ENCODE measurements at regions not wholly inside any gene's neighbourhood (a gene's known extent, or its start where the extent isn't known, plus 50 kb on each side); places are given as distances from the start of the nearest gene placed in this dataset.

DNA sequence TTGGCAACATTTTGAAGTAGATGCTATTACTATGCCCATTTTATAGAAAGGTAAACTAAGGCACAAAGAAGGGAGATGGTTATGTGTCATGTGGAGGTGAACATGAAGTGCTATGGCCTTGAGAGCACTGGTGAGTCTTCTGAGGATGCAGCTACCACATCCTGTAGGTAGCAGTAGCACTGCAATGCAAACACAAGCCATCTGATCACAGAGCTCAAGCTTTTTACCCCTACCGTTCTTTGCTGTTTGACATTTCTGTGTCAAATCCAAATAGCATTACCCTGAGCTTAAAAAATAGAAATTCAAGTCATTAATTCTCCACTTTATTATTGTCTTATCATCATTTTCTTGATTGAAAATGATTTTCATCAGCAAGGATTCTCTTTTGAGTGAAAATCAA is 382.9 kb downstream of the KCTD12 start:
- Histone ChIP-seq H3K9me3 (ENCODE audit: low read length) (no peaks in the 10 kb centered on the region), H3K9ac (ENCODE audit: low read length) (no peak overlapping the region), H3K36me3 (ENCODE audit: insufficient read depth, low read length) (no peaks in the 10 kb centered on the region), H3K4me1 (ENCODE audit: insufficient read depth, low read length) (no peaks in the 10 kb centered on the region), H3K4me3 (ENCODE audit: low read depth in 1 of 2, low read length in 2 of 2) (no peak overlapping the region), H3K27me3 (ENCODE audit: control insufficient read depth in 1 of 2, insufficient read depth in 2 of 2, low read length in 2 of 2) (no peaks in the 10 kb centered on the region), H3K27ac (ENCODE audit: low read depth, low read length) (no peak overlapping the region)

DNA sequence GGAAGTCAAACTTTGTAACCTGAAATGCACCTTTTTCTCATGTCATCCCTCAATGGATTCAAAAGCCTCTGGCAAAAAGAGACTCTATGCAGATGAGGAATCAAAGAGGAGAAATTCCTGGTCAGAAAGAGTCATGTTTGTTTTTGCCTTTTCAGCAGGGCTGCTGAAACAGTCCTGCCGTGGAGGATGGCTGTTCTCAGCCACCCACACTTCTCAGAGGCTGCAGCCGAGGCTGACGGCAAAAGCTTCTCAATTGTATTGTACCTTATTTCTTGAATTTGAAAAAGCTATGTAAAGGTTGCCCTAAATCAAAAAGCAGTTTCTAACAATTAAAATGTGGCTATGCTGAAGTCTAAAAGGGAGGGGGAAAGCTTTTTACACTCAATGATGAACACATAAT is 385.3 kb downstream of the KCTD12 start:
- Histone ChIP-seq H3K9me3 (ENCODE audit: low read length) (no peaks in the 10 kb centered on the region), H3K27ac (ENCODE audit: low read depth, low read length) (no peak overlapping the region), H3K4me1 (ENCODE audit: insufficient read depth, low read length) (no peaks in the 10 kb centered on the region), H3K9ac (ENCODE audit: low read length) (no peak overlapping the region), H3K27me3 (ENCODE audit: control insufficient read depth in 1 of 2, insufficient read depth in 2 of 2, low read length in 2 of 2) (no peaks in the 10 kb centered on the region), H3K4me3 (ENCODE audit: low read depth in 1 of 2, low read length in 2 of 2) (no peak overlapping the region), H3K36me3 (ENCODE audit: insufficient read depth, low read length) (no peaks in the 10 kb centered on the region)

GRCh38 chr13:76499891-76500290 is 386.3 kb downstream of the KCTD12 start:
- no peak overlapping the region for H3K4me3 ChIP-seq (ENCODE audit: low read depth in 1 of 2, low read length in 2 of 2)
- no peaks in the 10 kb centered on the region for H3K27me3 ChIP-seq (ENCODE audit: control insufficient read depth in 1 of 2, insufficient read depth in 2 of 2, low read length in 2 of 2)
- H3K4me1 ChIP-seq (ENCODE audit: insufficient read depth, low read length): no peaks in the 10 kb centered on the region
- no peak overlapping the region for H3K27ac ChIP-seq (ENCODE audit: low read depth, low read length)
- H3K36me3 ChIP-seq (ENCODE audit: insufficient read depth, low read length): no peaks in the 10 kb centered on the region
- no peaks in the 10 kb centered on the region for H3K9me3 ChIP-seq (ENCODE audit: low read length)
- no peak overlapping the region for H3K9ac ChIP-seq (ENCODE audit: low read length)

GRCh38 chr13:76489274-76489673 is 396.9 kb downstream of the KCTD12 start:
- no peaks in the 10 kb centered on the region for H3K4me1 ChIP-seq (ENCODE audit: insufficient read depth, low read length)
- no peaks in the 10 kb centered on the region for H3K27me3 ChIP-seq (ENCODE audit: control insufficient read depth in 1 of 2, insufficient read depth in 2 of 2, low read length in 2 of 2)
- no peak overlapping the region for H3K4me3 ChIP-seq (ENCODE audit: low read depth in 1 of 2, low read length in 2 of 2)
- H3K36me3 ChIP-seq (ENCODE audit: insufficient read depth, low read length): no peaks in the 10 kb centered on the region
- no peak overlapping the region for H3K9ac ChIP-seq (ENCODE audit: low read length)
- H3K27ac ChIP-seq (ENCODE audit: low read depth, low read length): no peak overlapping the region
- no peaks in the 10 kb centered on the region for H3K9me3 ChIP-seq (ENCODE audit: low read length)

GRCh38 chr13:76481738-76482137 is 404.5 kb downstream of the KCTD12 start:
- no peaks in the 10 kb centered on the region for H3K36me3 ChIP-seq (ENCODE audit: insufficient read depth, low read length)
- H3K4me3 ChIP-seq (ENCODE audit: low read depth in 1 of 2, low read length in 2 of 2): no peak overlapping the region
- no peaks in the 10 kb centered on the region for H3K27me3 ChIP-seq (ENCODE audit: control insufficient read depth in 1 of 2, insufficient read depth in 2 of 2, low read length in 2 of 2)
- H3K27ac ChIP-seq (ENCODE audit: low read depth, low read length): no peak overlapping the region
- no peaks in the 10 kb centered on the region for H3K9me3 ChIP-seq (ENCODE audit: low read length)
- H3K9ac ChIP-seq (ENCODE audit: low read length): no peak overlapping the region
- H3K4me1 ChIP-seq (ENCODE audit: insufficient read depth, low read length): no peaks in the 10 kb centered on the region

DNA sequence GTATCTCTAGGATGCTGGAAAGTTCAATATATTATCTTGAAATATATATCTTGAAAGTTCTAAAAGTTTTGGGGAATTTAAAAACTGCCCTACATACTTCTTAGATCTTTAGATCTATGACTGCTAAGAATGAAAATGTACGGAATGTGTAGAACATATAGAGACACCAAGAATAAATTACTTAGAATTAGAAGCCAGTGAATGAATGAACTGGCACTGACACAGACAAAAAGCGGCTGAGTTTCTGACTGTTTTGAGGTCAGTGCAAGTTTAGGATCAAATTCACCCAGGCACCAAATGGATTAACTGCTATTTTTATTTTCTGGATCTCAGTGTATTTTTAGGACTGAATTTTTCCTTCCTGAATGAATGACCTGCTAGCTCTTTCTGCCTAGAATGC is 411.2 kb downstream of the KCTD12 start:
- H3K27ac ChIP-seq (ENCODE audit: low read depth, low read length): no peak overlapping the region
- no peaks in the 10 kb centered on the region for H3K4me1 ChIP-seq (ENCODE audit: insufficient read depth, low read length)
- H3K9ac ChIP-seq (ENCODE audit: low read length): no peak overlapping the region
- H3K9me3 ChIP-seq (ENCODE audit: low read length): no peaks in the 10 kb centered on the region
- no peak overlapping the region for H3K4me3 ChIP-seq (ENCODE audit: low read depth in 1 of 2, low read length in 2 of 2)
- H3K27me3 ChIP-seq (ENCODE audit: control insufficient read depth in 1 of 2, insufficient read depth in 2 of 2, low read length in 2 of 2): no peaks in the 10 kb centered on the region
- H3K36me3 ChIP-seq (ENCODE audit: insufficient read depth, low read length): no peaks in the 10 kb centered on the region

GRCh38 chr13:76474356-76474755 is 411.8 kb downstream of the KCTD12 start:
- Histone ChIP-seq H3K36me3 (ENCODE audit: insufficient read depth, low read length) (no peaks in the 10 kb centered on the region), H3K27me3 (ENCODE audit: control insufficient read depth in 1 of 2, insufficient read depth in 2 of 2, low read length in 2 of 2) (no peaks in the 10 kb centered on the region), H3K27ac (ENCODE audit: low read depth, low read length) (no peak overlapping the region), H3K4me1 (ENCODE audit: insufficient read depth, low read length) (no peaks in the 10 kb centered on the region), H3K4me3 (ENCODE audit: low read depth in 1 of 2, low read length in 2 of 2) (no peak overlapping the region), H3K9me3 (ENCODE audit: low read length) (no peaks in the 10 kb centered on the region), H3K9ac (ENCODE audit: low read length) (no peak overlapping the region)

DNA sequence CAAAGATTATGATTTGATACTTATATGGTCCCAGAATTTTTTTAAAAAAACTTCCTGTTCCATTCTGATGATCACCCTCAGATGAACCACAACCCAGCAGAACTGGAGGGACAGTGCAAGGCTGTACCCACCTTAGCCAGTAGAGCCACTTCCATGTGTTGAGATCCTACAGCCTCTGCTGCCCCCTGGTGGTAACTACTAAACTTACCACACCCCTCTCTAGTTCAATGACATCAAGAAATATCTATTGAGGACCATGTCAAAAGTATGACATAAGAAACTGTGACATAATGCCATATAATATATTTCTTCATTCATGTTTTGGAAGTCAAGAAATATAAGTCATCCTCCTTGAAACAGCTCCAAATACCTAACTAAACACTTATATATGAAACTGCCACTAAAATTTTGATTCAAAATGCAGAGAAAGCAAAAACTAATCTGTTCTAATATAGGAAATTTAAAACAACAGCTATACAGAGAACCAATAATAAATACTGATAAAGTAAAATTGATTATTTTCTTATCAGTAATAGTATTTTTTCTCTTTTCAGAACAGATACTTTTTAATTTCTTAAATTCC is 412.6 kb downstream of the KCTD12 start:
- H3K9ac ChIP-seq (ENCODE audit: low read length): no peak overlapping the region
- no peaks in the 10 kb centered on the region for H3K27me3 ChIP-seq (ENCODE audit: control insufficient read depth in 1 of 2, insufficient read depth in 2 of 2, low read length in 2 of 2)
- no peak overlapping the region for H3K27ac ChIP-seq (ENCODE audit: low read depth, low read length)
- H3K9me3 ChIP-seq (ENCODE audit: low read length): no peaks in the 10 kb centered on the region
- H3K4me3 ChIP-seq (ENCODE audit: low read depth in 1 of 2, low read length in 2 of 2): no peak overlapping the region
- no peaks in the 10 kb centered on the region for H3K4me1 ChIP-seq (ENCODE audit: insufficient read depth, low read length)
- H3K36me3 ChIP-seq (ENCODE audit: insufficient read depth, low read length): no peaks in the 10 kb centered on the region

- Histone ChIP-seq H3K27me3 (ENCODE audit: control insufficient read depth in 1 of 2, insufficient read depth in 2 of 2, low read length in 2 of 2) (no peaks in the 10 kb centered on the region), H3K4me1 (ENCODE audit: insufficient read depth, low read length) (no peaks in the 10 kb centered on the region), H3K36me3 (ENCODE audit: insufficient read depth, low read length) (no peaks in the 10 kb centered on the region), H3K9ac (ENCODE audit: low read length) (no peak overlapping the region), H3K27ac (ENCODE audit: low read depth, low read length) (no peak overlapping the region), H3K9me3 (ENCODE audit: low read length) (no peaks in the 10 kb centered on the region), H3K4me3 (ENCODE audit: low read depth in 1 of 2, low read length in 2 of 2) (no peak overlapping the region)
Observed at GRCh38 chr13:76472916-76473315, 413.3 kb downstream of the KCTD12 start.

DNA sequence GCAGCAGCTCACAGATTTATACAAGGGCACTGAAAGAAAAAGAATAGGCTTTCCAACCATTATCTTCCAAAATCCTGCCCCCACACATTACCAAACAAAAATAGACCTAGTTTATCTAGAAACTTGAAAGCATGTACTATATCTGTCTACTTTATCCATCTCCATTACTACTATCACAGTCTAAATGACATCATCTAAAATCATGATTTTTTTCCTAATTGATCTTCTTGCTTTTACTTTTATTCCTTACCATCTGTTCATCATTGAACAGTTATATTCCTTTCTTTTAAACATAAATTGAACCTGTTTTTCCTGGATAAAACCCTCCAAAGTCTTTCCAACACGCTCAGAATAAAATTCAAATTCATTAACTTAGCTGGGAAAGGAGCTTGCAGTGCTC is 414.7 kb downstream of the KCTD12 start:
- no peak overlapping the region for H3K9ac ChIP-seq (ENCODE audit: low read length)

DNA sequence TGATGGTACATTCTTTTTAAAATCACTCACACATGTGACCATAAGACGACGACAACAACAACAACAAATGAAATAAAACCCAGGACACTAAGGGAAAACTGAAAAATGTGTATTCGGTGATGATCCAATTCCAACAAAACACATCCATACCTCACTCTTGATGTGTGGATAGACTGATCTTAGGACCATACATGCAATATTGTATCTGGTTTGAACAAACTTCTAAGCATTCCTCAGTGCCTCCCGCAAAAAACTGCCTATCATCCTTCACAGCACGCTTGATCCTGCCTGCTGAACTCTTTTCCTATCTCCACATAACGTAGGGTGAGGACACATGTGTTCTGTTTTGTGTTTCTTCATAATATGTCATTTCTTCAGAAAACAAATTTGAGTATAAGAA is 415.2 kb downstream of the KCTD12 start:
- Histone ChIP-seq H3K4me1 (ENCODE audit: insufficient read depth, low read length) (no peaks in the 10 kb centered on the region), H3K4me3 (ENCODE audit: low read depth in 1 of 2, low read length in 2 of 2) (no peak overlapping the region), H3K9ac (ENCODE audit: low read length) (no peak overlapping the region), H3K27me3 (ENCODE audit: control insufficient read depth in 1 of 2, insufficient read depth in 2 of 2, low read length in 2 of 2) (no peaks in the 10 kb centered on the region), H3K27ac (ENCODE audit: low read depth, low read length) (no peak overlapping the region), H3K9me3 (ENCODE audit: low read length) (no peaks in the 10 kb centered on the region), H3K36me3 (ENCODE audit: insufficient read depth, low read length) (no peaks in the 10 kb centered on the region)

More for the DNA sequence above, 414.7 kb downstream of the KCTD12 start:
- H3K4me1 ChIP-seq (ENCODE audit: insufficient read depth, low read length): no peaks in the 10 kb centered on the region
- H3K4me3 ChIP-seq (ENCODE audit: low read depth in 1 of 2, low read length in 2 of 2): no peak overlapping the region
- H3K27ac ChIP-seq (ENCODE audit: low read depth, low read length): no peak overlapping the region
- no peaks in the 10 kb centered on the region for H3K9me3 ChIP-seq (ENCODE audit: low read length)
- no peaks in the 10 kb centered on the region for H3K27me3 ChIP-seq (ENCODE audit: control insufficient read depth in 1 of 2, insufficient read depth in 2 of 2, low read length in 2 of 2)
- H3K36me3 ChIP-seq (ENCODE audit: insufficient read depth, low read length): no peaks in the 10 kb centered on the region

GRCh38 chr13:76466043-76466442 is 420.2 kb downstream of the KCTD12 start:
- no peaks in the 10 kb centered on the region for H3K27me3 ChIP-seq (ENCODE audit: control insufficient read depth in 1 of 2, insufficient read depth in 2 of 2, low read length in 2 of 2)

More at GRCh38 chr13:76466043-76466442, 420.2 kb downstream of the KCTD12 start:
- Histone ChIP-seq H3K36me3 (ENCODE audit: insufficient read depth, low read length) (no peaks in the 10 kb centered on the region), H3K27ac (ENCODE audit: low read depth, low read length) (no peak overlapping the region), H3K9me3 (ENCODE audit: low read length) (no peaks in the 10 kb centered on the region), H3K4me3 (ENCODE audit: low read depth in 1 of 2, low read length in 2 of 2) (no peak overlapping the region), H3K4me1 (ENCODE audit: insufficient read depth, low read length) (no peaks in the 10 kb centered on the region), H3K9ac (ENCODE audit: low read length) (no peak overlapping the region)
